Smooth muscle cell (in vitro differentiated cells): ENCODE measurements at regions not wholly inside any gene's neighbourhood (a gene's known extent, or its start where the extent isn't known, plus 50 kb on each side); places are given as distances from the start of the nearest gene placed in this dataset.
"Not testable (repeated sequence)": the region's sequence is repeated elsewhere in the genome, so short reads cannot be mapped to it uniquely, and the experiment has no call there.

Source experiments
- DNase-seq: peaks from one replicate; lab custom pipeline; 2025; ENCODE audit not compliant: unreplicated experiment; lab: John Stamatoyannopoulos, UW
- H2AFZ ChIP-seq: fragments of 200-600 bp; sonication (generic); 2 replicates; pipeline ENCODE4 v1.6.0; 2016; ENCODE audit warnings: antibody characterized with exemption, low read depth, mild to moderate bottlenecking
- H3F3A ChIP-seq: fragments of 200-600 bp; sonication (generic); 2 replicates; pipeline ENCODE4 v1.6.0; 2017; ENCODE audit warnings: antibody characterized with exemption, low read depth
- H3K27ac ChIP-seq: fragments of 200-600 bp; sonication (generic); 2 replicates; pipeline ENCODE4 v1.5.1; 2016; ENCODE audit warnings: low read depth, mild to moderate bottlenecking
- H3K27me3 ChIP-seq: fragments of 200-600 bp; sonication (generic); 2 replicates; pipeline ENCODE4 v1.6.1; 2016; ENCODE audit warnings: low read depth, mild to moderate bottlenecking
- H3K36me3 ChIP-seq: fragments of 200-600 bp; sonication (generic); 2 replicates; pipeline ENCODE4 v1.5.1; 2016; ENCODE audit warnings: low read depth
- H3K4me1 ChIP-seq: fragments of 200-600 bp; sonication (generic); 2 replicates; pipeline ENCODE4 v1.5.1; 2016; ENCODE audit warnings: low read depth
- H3K4me2 ChIP-seq: fragments of 200-600 bp; sonication (generic); 2 replicates; pipeline ENCODE4 v1.6.0; 2016; ENCODE audit warnings: mild to moderate bottlenecking
- H3K4me3 ChIP-seq: fragments of 200-600 bp; sonication (generic); 2 replicates; pipeline ENCODE4 v1.5.1; 2016; ENCODE audit warnings: mild to moderate bottlenecking
- H3K79me2 ChIP-seq: fragments of 200-600 bp; sonication (generic); 2 replicates; pipeline ENCODE4 v1.6.0; 2016; ENCODE audit warnings: low read depth, mild to moderate bottlenecking
- H3K9ac ChIP-seq: fragments of 200-600 bp; sonication (generic); 2 replicates; pipeline ENCODE4 v1.6.0; 2016; ENCODE audit warnings: low read depth
- H3K9me3 ChIP-seq: fragments of 200-600 bp; sonication (generic); replicated peaks from 2 replicates; pipeline ENCODE4 v1.5.1; 2016; ENCODE audit warnings: low read depth
- H4K20me1 ChIP-seq: fragments of 200-600 bp; sonication (generic); 2 replicates; pipeline ENCODE4 v1.6.0; 2016; ENCODE audit warnings: low read depth
- CTCF ChIP-seq: fragments of 200-600 bp; sonication (generic); IDR thresholded peaks from 2 replicates; pipeline ENCODE4 v1.5.1; 2017; ENCODE audit warnings: borderline replicate concordance, mild to moderate bottlenecking, antibody characterized with exemption; ENCODE audit not compliant: insufficient read depth, poor library complexity, severe bottlenecking
- WGBS: methylation state at CpG from one replicate; pipeline ENCODE4 v1.1.7; 2016; ENCODE audit warnings: low lambda C conversion rate; 5-methylcytosine and 5-hydroxymethylcytosine counted together

GRCh38 chr2:67186871-67187270, 210.3 kb upstream of the ETAA1 start:
- Histone ChIP-seq H3K9ac (no peak overlapping the region), H3K4me3 (no peak overlapping the region), H3K27ac (no peak overlapping the region), H4K20me1 (no peaks in the 10 kb centered on the region), H3K36me3 (no peaks in the 10 kb centered on the region), H3F3A (no peaks in the 10 kb centered on the region), H2AFZ (no peak overlapping the region), H3K27me3 (no peaks in the 10 kb centered on the region), H3K9me3 (no peaks in the 10 kb centered on the region), H3K4me2 (no peak overlapping the region), H3K79me2 (no peaks in the 10 kb centered on the region), H3K4me1 (no peaks in the 10 kb centered on the region)
- DNase-seq: no peak
- WGBS: 80% methylated on average over 4 of the region's 4 CpGs
- no peak for TF ChIP-seq CTCF

- not testable (repeated sequence) for DNase-seq, H3K4me1 ChIP-seq, H3K79me2 ChIP-seq, H2AFZ ChIP-seq, H3K9ac ChIP-seq, H3K27me3 ChIP-seq, H3K4me2 ChIP-seq, H4K20me1 ChIP-seq, H3K4me3 ChIP-seq, H3K27ac ChIP-seq, H3K9me3 ChIP-seq, H3F3A ChIP-seq, H3K36me3 ChIP-seq
- WGBS: 70% methylated on average over 8 of the region's 8 CpGs
Measured at GRCh38 chr2:67195327-67195726, 201.8 kb upstream of the ETAA1 start.

- Histone ChIP-seq H3K27me3 (no peaks in the 10 kb centered on the region), H3K9me3 (no peaks in the 10 kb centered on the region), H3K9ac (no peak overlapping the region), H3F3A (no peaks in the 10 kb centered on the region), H2AFZ (no peak overlapping the region), H3K4me2 (no peak overlapping the region), H3K4me3 (no peak overlapping the region), H3K4me1 (no peaks in the 10 kb centered on the region), H3K79me2 (no peaks in the 10 kb centered on the region), H4K20me1 (no peaks in the 10 kb centered on the region), H3K36me3 (no peaks in the 10 kb centered on the region), H3K27ac (no peak overlapping the region)
- TF ChIP-seq CTCF: no peak
- DNase-seq: no peak
- WGBS: 88% methylated on average over 3 of the region's 3 CpGs
Measured at GRCh38 chr2:67201521-67201920, 195.6 kb upstream of the ETAA1 start.

- no peak overlapping the region for H3K4me3 ChIP-seq
- no peaks in the 10 kb centered on the region for H3K79me2 ChIP-seq
- H3K27me3 ChIP-seq: no peaks in the 10 kb centered on the region
- 100% methylated on average over 1 of the region's 1 CpG for WGBS
- no peak overlapping the region for H2AFZ ChIP-seq
- no peak overlapping the region for H3K27ac ChIP-seq
- no peak overlapping the region for H3K4me2 ChIP-seq
- no peaks in the 10 kb centered on the region for H3F3A ChIP-seq
- H4K20me1 ChIP-seq: no peaks in the 10 kb centered on the region
- no peak for DNase-seq
- H3K9me3 ChIP-seq: no peaks in the 10 kb centered on the region
- no peak overlapping the region for H3K9ac ChIP-seq
- H3K36me3 ChIP-seq: no peaks in the 10 kb centered on the region
- TF ChIP-seq CTCF: no peak
- no peaks in the 10 kb centered on the region for H3K4me1 ChIP-seq
Measured at GRCh38 chr2:67204349-67204748, 192.8 kb upstream of the ETAA1 start.
